ENCODE measurements at regions not wholly inside any gene's neighbourhood (a gene's known extent, or its start where the extent isn't known, plus 50 kb on each side); places are given as distances from the start of the nearest gene placed in this dataset.

GRCh38 chr16:6961704-6962103 lies 370.9 kb upstream of the RBFOX1 start (continued):
- TF ChIP-seq, protein P1, sequence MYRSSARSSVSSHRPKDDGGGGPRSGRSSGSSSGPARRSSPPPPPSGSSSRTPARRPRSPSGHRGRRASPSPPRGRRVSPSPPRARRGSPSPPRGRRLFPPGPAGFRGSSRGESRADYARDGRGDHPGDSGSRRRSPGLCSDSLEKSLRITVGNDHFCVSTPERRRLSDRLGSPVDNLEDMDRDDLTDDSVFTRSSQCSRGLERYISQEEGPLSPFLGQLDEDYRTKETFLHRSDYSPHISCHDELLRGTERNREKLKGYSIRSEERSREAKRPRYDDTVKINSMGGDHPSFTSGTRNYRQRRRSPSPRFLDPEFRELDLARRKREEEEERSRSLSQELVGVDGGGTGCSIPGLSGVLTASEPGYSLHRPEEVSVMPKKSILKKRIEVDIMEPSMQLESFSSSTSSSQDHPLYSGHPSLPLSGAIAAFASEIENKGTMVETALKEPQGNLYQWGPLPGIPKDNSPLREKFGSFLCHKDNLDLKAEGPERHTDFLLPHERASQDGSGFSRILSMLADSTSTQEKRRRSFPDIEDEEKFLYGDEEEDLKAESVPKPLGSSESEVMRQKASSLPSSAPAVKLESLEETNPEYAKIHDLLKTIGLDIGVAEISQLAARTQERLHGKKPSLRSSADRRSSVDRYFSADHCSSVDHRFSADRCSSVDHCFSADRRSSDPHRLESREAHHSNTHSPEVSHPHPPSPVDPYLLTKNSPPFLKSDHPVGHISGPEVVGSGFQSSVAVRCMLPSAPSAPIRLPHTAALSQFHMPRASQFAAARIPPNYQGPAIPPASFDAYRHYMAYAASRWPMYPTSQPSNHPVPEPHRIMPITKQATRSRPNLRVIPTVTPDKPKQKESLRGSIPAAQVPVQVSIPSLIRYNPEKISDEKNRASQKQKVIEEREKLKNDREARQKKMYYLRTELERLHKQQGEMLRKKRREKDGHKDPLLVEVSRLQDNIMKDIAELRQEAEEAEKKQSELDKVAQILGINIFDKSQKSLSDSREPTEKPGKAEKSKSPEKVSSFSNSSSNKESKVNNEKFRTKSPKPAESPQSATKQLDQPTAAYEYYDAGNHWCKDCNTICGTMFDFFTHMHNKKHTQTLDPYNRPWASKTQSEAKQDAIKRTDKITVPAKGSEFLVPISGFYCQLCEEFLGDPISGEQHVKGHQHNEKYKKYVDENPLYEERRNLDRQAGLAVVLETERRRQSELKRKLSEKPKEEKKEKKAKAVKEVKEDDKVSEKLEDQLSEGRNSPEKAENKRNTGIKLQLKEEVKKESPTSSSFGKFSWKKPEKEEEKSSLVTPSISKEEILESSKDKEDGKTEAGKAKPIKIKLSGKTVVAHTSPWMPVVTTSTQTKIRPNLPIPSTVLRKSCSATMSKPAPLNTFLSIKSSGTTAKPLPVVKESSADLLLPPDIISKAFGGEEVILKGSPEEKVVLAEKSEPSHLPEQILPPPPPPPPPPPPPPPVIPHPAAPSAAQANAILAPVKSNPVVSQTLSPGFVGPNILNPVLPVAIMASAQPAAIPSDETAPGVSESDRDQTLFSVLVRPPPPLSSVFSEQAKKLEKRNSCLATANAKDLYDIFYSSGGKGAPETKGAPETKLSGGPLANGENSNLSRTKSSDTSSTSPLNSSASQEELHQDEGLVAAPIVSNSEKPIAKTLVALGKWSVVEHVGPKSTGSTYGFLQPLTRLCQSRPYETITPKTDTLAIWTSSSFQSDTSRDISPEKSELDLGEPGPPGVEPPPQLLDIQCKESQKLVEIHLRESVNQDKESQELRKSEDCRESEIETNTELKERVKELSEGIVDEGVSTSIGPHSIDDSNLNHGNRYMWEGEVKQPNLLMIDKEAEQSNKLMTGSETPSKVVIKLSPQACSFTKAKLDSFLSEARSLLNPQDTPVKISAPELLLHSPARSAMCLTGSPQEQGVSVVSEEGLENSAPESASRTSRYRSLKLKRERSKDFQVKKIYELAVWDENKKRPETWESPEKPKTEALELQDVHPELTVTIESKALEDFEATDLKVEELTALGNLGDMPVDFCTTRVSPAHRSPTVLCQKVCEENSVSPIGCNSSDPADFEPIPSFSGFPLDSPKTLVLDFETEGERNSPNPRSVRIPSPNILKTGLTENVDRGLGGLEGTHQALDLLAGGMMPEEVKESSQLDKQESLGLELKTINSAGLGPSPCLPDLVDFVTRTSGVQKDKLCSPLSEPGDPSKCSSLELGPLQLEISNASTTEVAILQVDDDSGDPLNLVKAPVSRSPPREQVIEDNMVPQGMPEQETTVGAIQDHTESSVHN (CRISPR knock-in tag; IDR thresholded peaks at IDR 0.05), result no peak
- TF ChIP-seq DBP (CRISPR knock-in tag; IDR thresholded peaks at IDR 0.05; ENCODE audit: not compliant biosample characterization), result no peak
- no peak for TF ChIP-seq ZSCAN29 (CRISPR knock-in tag; conservative IDR thresholded peaks at IDR 0.05)
- no peak for TF ChIP-seq SKI (IDR thresholded peaks at IDR 0.05; ENCODE audit: partially characterized antibody)
- TF ChIP-seq SRSF9 (IDR thresholded peaks at IDR 0.05; ENCODE audit: borderline replicate concordance, insufficient read depth, low read depth, low read length, poor library complexity, severe bottlenecking), result no peak
- TF ChIP-seq ZNF773 (CRISPR knock-in tag; IDR thresholded peaks at IDR 0.05; ENCODE audit: borderline replicate concordance), result no peak
- TF ChIP-seq ZNF577 (CRISPR knock-in tag; IDR thresholded peaks at IDR 0.05; ENCODE audit: borderline replicate concordance, low read depth), result no peak

Measured in HepG2 (cell line).